ENCODE measurements at regions not wholly inside any gene's neighbourhood (a gene's known extent, or its start where the extent isn't known, plus 50 kb on each side); places are given as distances from the start of the nearest gene placed in this dataset.

- no peak for TF ChIP-seq CTCF (IDR thresholded peaks at IDR 0.05; ENCODE audit: insufficient read depth, low read length)
- no peak for TF ChIP-seq POLR2AphosphoS5 (IDR thresholded peaks at IDR 0.05; ENCODE audit: low read depth)
- no peak for TF ChIP-seq SPI1 (IDR thresholded peaks at IDR 0.05; ENCODE audit: borderline replicate concordance, low read depth)
- no peak for TF ChIP-seq REST (IDR thresholded peaks at IDR 0.05; ENCODE audit: insufficient replicate concordance, low read depth)
Measured at GRCh38 chr14:98651037-98651436, 621.0 kb downstream of the BCL11B start.
